HL-60 (cell line): ENCODE measurements at regions not wholly inside any gene's neighbourhood (a gene's known extent, or its start where the extent isn't known, plus 50 kb on each side); places are given as distances from the start of the nearest gene placed in this dataset.

Experiments
- DNase-seq, 2 experiments: peaks; one replicate each; pipeline ENCODE4 v3.0.0-alpha.2; 2010 to 2020; ENCODE audit warnings: low read depth in 1 of 2, low spot score in 1 of 2
- H3K27ac ChIP-seq: fragments of 250-450 bp; sonication (Bioruptor Pico); replicated peaks from 2 replicates; pipeline ENCODE4 v1.5.1; 2020; ENCODE audit warnings: mild to moderate bottlenecking, moderate library complexity
- H3K27me3 ChIP-seq: fragments of 250-450 bp; sonication (Bioruptor Pico); 2 replicates; pipeline ENCODE4 v1.5.1; 2021; ENCODE audit warnings: mild to moderate bottlenecking, moderate library complexity; ENCODE audit not compliant: insufficient read depth, poor library complexity, severe bottlenecking
- H3K4me3 ChIP-seq: replicated peaks from 2 replicates; pipeline ENCODE4 v1.5.1; 2011; ENCODE audit warnings: mild to moderate bottlenecking, control low read depth, low read length; ENCODE audit not compliant: insufficient read depth
- GABPA ChIP-seq: IDR thresholded peaks from 2 replicates; pipeline ENCODE4 v1.6.1; 2012; ENCODE audit warnings: low read depth
- POLR2AphosphoS5 ChIP-seq: IDR thresholded peaks from 2 replicates; pipeline ENCODE4 v1.6.1; 2012; ENCODE audit warnings: low read depth
- SPI1 ChIP-seq: IDR thresholded peaks from 2 replicates; pipeline ENCODE4 v1.6.1; 2012; ENCODE audit warnings: low read depth, mild to moderate bottlenecking, borderline replicate concordance
- TF ChIP-seq, protein P1 (sequence below): IDR thresholded peaks from 2 replicates; pipeline ENCODE4 v1.6.1; 2012; ENCODE audit warnings: low read depth; ENCODE audit not compliant: insufficient replicate concordance
- TF ChIP-seq, protein P2 (sequence below): IDR thresholded peaks from one replicate; pipeline ENCODE4 v1.5.1; 2011; ENCODE audit warnings: low read length, control low read depth, inconsistent platforms; ENCODE audit not compliant: insufficient read depth

DNA sequence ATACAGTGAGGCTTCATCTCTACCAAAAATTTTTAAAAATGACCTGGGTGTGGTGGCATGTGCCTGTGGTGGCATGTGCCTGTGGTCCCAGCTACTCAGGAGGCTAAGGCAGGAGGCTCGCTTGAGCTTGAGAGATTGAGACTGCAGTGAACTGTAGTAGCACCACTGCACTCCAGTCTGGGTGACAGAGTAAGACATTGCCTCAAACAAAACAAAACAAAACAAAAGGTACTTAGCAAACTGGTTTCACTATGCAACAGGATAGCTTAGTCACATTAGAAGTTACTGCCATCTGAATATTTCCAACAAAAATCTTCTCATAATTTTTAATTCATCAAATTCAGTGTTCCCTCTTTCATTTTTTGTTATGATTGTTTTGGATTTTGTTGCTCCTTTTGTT lies 137.9 kb downstream of the QRSL1 start:
- TF ChIP-seq POLR2AphosphoS5 (no peak), GABPA (no peak), SPI1 (no peak)
- TF ChIP-seq, protein P1, sequence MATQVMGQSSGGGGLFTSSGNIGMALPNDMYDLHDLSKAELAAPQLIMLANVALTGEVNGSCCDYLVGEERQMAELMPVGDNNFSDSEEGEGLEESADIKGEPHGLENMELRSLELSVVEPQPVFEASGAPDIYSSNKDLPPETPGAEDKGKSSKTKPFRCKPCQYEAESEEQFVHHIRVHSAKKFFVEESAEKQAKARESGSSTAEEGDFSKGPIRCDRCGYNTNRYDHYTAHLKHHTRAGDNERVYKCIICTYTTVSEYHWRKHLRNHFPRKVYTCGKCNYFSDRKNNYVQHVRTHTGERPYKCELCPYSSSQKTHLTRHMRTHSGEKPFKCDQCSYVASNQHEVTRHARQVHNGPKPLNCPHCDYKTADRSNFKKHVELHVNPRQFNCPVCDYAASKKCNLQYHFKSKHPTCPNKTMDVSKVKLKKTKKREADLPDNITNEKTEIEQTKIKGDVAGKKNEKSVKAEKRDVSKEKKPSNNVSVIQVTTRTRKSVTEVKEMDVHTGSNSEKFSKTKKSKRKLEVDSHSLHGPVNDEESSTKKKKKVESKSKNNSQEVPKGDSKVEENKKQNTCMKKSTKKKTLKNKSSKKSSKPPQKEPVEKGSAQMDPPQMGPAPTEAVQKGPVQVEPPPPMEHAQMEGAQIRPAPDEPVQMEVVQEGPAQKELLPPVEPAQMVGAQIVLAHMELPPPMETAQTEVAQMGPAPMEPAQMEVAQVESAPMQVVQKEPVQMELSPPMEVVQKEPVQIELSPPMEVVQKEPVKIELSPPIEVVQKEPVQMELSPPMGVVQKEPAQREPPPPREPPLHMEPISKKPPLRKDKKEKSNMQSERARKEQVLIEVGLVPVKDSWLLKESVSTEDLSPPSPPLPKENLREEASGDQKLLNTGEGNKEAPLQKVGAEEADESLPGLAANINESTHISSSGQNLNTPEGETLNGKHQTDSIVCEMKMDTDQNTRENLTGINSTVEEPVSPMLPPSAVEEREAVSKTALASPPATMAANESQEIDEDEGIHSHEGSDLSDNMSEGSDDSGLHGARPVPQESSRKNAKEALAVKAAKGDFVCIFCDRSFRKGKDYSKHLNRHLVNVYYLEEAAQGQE, result no peak
- TF ChIP-seq, protein P2, sequence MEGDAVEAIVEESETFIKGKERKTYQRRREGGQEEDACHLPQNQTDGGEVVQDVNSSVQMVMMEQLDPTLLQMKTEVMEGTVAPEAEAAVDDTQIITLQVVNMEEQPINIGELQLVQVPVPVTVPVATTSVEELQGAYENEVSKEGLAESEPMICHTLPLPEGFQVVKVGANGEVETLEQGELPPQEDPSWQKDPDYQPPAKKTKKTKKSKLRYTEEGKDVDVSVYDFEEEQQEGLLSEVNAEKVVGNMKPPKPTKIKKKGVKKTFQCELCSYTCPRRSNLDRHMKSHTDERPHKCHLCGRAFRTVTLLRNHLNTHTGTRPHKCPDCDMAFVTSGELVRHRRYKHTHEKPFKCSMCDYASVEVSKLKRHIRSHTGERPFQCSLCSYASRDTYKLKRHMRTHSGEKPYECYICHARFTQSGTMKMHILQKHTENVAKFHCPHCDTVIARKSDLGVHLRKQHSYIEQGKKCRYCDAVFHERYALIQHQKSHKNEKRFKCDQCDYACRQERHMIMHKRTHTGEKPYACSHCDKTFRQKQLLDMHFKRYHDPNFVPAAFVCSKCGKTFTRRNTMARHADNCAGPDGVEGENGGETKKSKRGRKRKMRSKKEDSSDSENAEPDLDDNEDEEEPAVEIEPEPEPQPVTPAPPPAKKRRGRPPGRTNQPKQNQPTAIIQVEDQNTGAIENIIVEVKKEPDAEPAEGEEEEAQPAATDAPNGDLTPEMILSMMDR, result no peak
- Histone ChIP-seq H3K27ac (no peak overlapping the region), H3K4me3 (no peak overlapping the region), H3K27me3 (no peaks in the 10 kb centered on the region)
- DNase-seq, result no peak

GRCh38 chr6:106766201-106766600 lies 136.8 kb downstream of the QRSL1 start:
- Histone ChIP-seq H3K27me3 (no peaks in the 10 kb centered on the region), H3K27ac (no peak overlapping the region), H3K4me3 (no peak overlapping the region)
- DNase-seq, result no peak
- no peak for TF ChIP-seq POLR2AphosphoS5
- TF ChIP-seq, protein P2, result no peak
- TF ChIP-seq, protein P1, result no peak
- no peak for TF ChIP-seq SPI1
- no peak for TF ChIP-seq GABPA

GRCh38 chr6:106765496-106765895 lies 136.1 kb downstream of the QRSL1 start:
- no peaks in the 10 kb centered on the region for H3K27me3 ChIP-seq
- H3K4me3 ChIP-seq, result no peak overlapping the region
- no peak for DNase-seq
- no peak overlapping the region for H3K27ac ChIP-seq
- TF ChIP-seq POLR2AphosphoS5 (no peak), SPI1 (no peak), GABPA (no peak)
- TF ChIP-seq, protein P2, result no peak
- TF ChIP-seq, protein P1, result no peak
